GM12875 (cell line): ENCODE measurements at regions not wholly inside any gene's neighbourhood (a gene's known extent, or its start where the extent isn't known, plus 50 kb on each side); places are given as distances from the start of the nearest gene placed in this dataset.

ENCODE experiments used
- H3K4me3 ChIP-seq: one replicate; pipeline ENCODE4 v1.5.1; 2011; ENCODE audit warnings: low read depth, low read length, control low read depth
- TF ChIP-seq, protein P1 (sequence below): IDR thresholded peaks from 2 replicates; pipeline ENCODE4 v1.5.1; 2011; ENCODE audit warnings: low read depth, mild to moderate bottlenecking, control low read depth, inconsistent platforms, low read length, moderate library complexity, borderline replicate concordance; ENCODE audit not compliant: insufficient read depth

DNA sequence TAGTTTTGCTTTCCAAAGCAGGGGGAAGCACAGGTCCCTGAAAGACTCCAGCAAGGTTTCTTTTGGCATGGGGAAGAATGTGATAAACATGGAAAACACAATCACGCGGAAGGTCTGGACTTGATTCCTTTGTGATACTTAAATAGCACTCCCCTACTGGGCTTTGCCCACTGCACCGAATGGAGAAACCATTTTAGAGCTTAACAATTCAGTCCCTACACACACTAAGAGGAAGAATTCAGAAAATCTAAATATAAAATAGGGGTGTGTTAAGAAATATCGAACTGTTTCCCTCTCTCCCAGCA lies 71.4 kb upstream of the NHSL1 start:
- TF ChIP-seq, protein P1, sequence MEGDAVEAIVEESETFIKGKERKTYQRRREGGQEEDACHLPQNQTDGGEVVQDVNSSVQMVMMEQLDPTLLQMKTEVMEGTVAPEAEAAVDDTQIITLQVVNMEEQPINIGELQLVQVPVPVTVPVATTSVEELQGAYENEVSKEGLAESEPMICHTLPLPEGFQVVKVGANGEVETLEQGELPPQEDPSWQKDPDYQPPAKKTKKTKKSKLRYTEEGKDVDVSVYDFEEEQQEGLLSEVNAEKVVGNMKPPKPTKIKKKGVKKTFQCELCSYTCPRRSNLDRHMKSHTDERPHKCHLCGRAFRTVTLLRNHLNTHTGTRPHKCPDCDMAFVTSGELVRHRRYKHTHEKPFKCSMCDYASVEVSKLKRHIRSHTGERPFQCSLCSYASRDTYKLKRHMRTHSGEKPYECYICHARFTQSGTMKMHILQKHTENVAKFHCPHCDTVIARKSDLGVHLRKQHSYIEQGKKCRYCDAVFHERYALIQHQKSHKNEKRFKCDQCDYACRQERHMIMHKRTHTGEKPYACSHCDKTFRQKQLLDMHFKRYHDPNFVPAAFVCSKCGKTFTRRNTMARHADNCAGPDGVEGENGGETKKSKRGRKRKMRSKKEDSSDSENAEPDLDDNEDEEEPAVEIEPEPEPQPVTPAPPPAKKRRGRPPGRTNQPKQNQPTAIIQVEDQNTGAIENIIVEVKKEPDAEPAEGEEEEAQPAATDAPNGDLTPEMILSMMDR, result no peak
- no peak overlapping the region for H3K4me3 ChIP-seq

DNA sequence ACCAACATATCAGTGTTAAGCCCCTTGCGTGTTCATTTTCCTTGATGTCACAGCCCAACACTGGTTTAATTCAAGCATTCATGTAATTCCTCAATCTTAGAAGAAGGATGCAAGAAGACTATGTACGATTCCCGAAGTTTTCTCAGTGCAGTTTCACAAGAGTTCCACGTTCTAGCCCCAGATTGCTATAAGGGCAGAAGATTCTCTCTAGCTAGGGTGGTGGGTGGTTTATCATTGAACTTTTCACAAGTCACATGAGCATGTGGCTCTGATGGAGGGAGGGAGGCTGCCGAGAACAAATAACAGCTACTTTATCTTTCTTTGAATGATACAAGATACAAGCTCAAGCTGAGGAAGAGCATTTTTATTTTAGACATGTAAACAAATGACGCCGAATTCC lies 71.9 kb upstream of the NHSL1 start:
- TF ChIP-seq, protein P1, result no peak
- no peak overlapping the region for H3K4me3 ChIP-seq

DNA sequence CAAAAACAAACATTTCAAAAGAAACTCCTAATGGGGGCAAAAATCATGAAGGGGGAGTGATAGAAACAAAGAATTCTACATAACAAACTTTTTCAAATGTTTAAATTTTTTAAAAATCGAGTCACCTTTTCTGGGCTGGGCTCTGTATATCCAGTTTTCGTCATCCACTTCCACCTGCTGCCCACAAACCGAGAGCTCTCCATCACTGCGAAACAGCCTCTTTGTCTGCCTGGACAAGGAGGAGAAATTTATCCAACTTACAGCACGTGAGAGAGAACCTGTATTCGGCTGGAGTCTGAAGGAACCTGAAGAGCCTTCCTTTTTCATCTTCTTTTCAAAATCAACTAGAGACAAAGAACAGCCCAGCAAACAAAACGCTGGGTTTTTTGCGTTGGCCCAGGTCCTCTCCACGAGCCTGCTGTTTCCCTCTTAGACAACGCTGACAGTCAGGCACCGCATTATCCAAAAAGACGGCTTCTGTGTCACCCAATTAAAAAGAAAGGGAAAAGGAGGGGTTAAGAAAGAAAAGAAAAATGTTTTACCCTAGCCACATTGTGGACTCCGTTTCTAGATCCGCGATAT lies 72.4 kb upstream of the NHSL1 start:
- H3K4me3 ChIP-seq, result no peak overlapping the region
- TF ChIP-seq, protein P1, result no peak

DNA sequence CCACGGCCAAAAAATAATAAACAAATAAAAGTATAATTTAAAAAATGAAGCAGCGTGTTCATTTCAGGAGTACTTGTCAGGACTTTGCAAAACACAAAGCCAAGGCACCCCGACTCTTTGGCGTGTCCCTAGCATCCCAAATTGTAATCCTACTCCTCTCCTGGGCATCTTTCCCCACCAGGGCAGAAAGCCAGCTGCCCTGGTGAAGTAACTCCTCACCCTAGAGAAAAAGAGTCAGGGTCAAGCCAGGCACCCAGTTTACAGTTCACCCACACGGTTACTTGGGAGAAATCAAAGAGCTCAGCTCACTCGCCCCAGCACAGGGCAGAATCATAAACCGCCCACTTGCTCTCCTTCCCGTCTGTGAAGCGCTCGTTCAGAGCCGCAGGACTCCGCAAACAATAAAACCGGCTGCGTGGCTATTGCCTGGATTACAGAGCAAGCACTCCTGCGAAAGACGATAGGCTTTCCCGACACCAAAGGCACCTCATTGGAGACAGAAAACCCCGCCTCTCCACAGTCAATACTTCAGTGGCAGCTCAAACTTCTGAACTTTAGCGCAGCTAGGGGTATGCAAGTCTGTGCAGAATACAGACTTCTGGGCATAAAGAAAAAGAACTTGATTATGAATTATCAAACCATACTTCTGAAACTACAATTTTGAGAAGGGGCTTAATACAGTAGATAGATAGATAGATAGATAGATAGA lies 73.0 kb upstream of the NHSL1 start:
- H3K4me3 ChIP-seq, result no peak overlapping the region
- TF ChIP-seq, protein P1, result no peak

DNA sequence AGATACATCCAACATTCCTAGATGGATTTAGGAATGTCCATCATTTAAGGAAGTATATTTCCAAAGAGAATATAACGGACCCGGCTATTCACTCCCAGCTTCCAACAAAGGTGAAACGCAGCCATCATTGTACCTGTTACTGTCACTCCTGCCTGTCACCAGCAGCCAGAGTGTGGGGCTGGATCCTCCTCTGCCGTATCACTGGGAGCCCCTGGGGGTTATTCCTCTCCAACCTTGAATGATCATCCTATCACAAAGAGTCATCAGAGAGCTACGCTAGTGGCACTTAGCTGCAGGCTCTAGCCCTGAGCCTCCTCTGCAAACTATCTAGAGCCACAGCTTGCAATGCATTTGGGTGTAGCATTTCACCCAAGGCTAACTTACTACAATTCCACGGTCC lies 73.6 kb upstream of the NHSL1 start:
- no peak overlapping the region for H3K4me3 ChIP-seq
- TF ChIP-seq, protein P1, result no peak

DNA sequence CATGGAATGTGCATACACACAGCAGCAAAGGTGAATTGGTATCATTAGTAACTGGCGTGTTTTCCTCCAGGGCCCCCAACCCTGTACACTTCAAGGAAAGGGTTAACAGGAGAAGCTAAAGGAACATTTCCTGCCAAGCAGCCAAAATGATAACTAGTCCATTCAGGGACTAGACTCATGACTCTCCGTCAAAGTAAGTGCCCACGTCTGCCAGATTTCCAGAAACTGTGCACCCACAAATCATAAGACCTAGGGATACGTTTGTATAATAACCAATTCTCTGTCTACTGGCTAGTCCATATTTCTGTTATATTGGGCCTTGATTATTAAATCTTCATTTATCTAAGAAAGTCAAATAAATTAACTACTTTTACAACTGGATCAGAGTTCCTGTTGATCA lies 76.0 kb upstream of the NHSL1 start:
- no peak overlapping the region for H3K4me3 ChIP-seq
- TF ChIP-seq, protein P1, result no peak

DNA sequence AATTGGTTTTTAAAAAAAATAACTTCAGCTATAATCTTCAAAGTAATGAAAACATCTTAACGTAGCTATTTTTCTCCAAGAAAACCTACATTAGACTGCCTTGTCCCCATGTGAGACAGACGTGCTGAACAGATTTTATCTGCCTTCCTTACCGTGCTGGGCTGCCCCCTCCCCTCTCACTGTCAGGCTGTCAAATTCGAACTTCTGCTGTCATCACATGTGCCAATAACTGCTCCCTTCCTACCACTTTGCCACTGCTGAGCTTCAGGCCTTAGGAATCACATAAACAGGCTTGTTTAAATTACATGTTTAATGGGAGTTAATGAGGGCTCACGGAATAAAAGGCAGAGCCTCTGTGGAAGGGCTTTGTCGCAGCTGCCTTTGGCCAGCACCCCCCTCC lies 77.0 kb upstream of the NHSL1 start:
- TF ChIP-seq, protein P1, result no peak
- no peak overlapping the region for H3K4me3 ChIP-seq
